ENCODE measurements at regions not wholly inside any gene's neighbourhood (a gene's known extent, or its start where the extent isn't known, plus 50 kb on each side); places are given as distances from the start of the nearest gene placed in this dataset.

DNA sequence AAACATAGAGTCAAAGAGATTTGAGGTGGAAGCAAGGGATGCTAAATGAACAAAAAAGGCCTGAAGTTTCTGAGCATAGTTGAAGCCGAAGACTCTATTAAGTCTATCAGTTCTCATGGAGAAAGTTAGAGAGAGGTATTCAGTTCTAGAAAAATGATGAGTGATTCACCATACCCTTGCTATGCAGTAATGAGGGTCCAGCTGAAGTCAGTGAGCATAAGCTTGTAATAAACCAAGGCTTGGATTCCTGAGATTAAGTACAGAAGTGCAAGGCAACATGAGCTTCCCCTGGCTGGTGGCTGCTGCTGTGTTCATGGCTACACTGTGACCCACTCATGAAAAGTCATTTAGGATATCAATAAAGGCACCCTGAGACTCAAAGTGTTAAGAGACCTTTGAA is 129.7 kb upstream of the MTAP start:
- Mint-ChIP-seq H3K4me3 (no peak overlapping the region), H3K9me3 (no peaks in the 10 kb centered on the region), H3K36me3 (no peaks in the 10 kb centered on the region), H3K27ac (no peak overlapping the region), H3K27me3 (ENCODE audit: low read depth) (no peaks in the 10 kb centered on the region), H3K4me1 (peaks cover 2% of the 10 kb centered on the region)
- TF ChIP-seq, protein P1, sequence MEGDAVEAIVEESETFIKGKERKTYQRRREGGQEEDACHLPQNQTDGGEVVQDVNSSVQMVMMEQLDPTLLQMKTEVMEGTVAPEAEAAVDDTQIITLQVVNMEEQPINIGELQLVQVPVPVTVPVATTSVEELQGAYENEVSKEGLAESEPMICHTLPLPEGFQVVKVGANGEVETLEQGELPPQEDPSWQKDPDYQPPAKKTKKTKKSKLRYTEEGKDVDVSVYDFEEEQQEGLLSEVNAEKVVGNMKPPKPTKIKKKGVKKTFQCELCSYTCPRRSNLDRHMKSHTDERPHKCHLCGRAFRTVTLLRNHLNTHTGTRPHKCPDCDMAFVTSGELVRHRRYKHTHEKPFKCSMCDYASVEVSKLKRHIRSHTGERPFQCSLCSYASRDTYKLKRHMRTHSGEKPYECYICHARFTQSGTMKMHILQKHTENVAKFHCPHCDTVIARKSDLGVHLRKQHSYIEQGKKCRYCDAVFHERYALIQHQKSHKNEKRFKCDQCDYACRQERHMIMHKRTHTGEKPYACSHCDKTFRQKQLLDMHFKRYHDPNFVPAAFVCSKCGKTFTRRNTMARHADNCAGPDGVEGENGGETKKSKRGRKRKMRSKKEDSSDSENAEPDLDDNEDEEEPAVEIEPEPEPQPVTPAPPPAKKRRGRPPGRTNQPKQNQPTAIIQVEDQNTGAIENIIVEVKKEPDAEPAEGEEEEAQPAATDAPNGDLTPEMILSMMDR (IDR thresholded peaks at IDR 0.05; ENCODE audit: unreplicated experiment) = no peak
- no peak for DNase-seq (ENCODE audit: low spot score in 2 of 2, unreplicated experiment in 2 of 2)

DNA sequence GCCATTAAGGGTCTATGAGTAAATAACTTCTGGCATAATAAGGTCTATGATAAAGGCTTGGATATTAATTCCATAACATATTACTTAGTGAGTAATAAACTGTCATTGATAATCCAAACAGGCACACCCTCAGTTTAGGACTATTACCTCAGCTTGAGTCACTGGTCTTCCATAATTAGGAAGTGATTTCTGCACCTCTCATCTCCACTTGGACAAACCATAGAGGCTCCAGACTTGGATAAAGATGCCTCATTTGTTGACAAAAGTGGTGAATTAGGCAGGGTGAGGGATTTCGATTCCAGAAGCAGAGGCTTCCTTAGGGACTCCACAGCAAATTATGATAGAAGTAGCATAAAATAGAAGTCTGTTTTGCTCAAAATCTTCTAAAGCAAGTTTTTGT is 127.5 kb upstream of the MTAP start:
- TF ChIP-seq, protein P1 (IDR thresholded peaks at IDR 0.05; ENCODE audit: unreplicated experiment) = no peak

DNA sequence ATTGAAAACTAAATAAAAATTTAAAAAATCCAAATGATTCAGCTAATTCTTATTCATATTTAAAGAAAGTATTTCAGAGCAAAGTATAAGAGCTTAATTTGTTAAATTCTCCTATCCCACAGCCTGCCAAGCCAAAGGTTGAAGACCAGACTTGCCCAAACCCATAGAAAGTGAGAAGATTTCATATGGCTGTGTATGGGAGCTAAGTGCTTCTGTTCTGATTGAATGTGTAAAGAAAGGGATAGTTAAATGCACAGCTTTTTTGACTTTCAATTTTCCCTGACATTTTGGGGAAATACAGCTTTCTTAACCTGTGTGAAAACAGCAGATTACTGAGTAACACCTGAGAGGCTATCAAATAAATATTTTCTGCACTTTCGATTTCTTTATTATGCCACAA is 125.0 kb upstream of the MTAP start:
- Mint-ChIP-seq H3K27ac (no peak overlapping the region), H3K27me3 (ENCODE audit: low read depth) (no peaks in the 10 kb centered on the region), H3K9me3 (no peaks in the 10 kb centered on the region), H3K4me1 (peaks cover 9% of the 10 kb centered on the region), H3K4me3 (no peak overlapping the region), H3K36me3 (no peaks in the 10 kb centered on the region)
- no peak for DNase-seq (ENCODE audit: low spot score in 2 of 2, unreplicated experiment in 2 of 2)
- TF ChIP-seq, protein P1 (IDR thresholded peaks at IDR 0.05; ENCODE audit: unreplicated experiment) = no peak

More for the DNA sequence above, 127.5 kb upstream of the MTAP start:
- no peak overlapping the region for H3K27ac Mint-ChIP-seq
- H3K27me3 Mint-ChIP-seq (ENCODE audit: low read depth) = no peaks in the 10 kb centered on the region
- no peak for DNase-seq (ENCODE audit: low spot score in 2 of 2, unreplicated experiment in 2 of 2)
- no peaks in the 10 kb centered on the region for H3K36me3 Mint-ChIP-seq
- H3K4me3 Mint-ChIP-seq = no peak overlapping the region
- peaks cover 5% of the 10 kb centered on the region for H3K4me1 Mint-ChIP-seq
- no peaks in the 10 kb centered on the region for H3K9me3 Mint-ChIP-seq

DNA sequence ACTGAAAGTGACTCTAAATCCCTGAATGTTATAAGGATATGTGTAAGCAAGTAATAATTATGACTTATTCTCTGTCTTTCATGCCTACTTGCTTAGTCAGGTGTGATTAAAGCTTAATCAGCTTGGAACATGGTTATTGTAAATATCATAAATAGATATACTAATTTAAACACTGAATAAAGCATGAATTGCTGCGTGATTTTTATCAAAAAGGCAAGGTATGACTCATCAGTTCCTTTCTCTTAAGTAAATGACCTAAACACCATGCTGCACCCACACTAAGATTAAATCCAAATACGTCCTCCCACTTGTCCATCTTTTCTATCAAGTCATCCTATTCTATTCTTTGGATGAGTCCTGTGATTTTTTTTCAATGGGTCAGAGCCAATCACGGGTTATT is 124.6 kb upstream of the MTAP start:
- no peaks in the 10 kb centered on the region for H3K27me3 Mint-ChIP-seq (ENCODE audit: low read depth)
- H3K9me3 Mint-ChIP-seq = no peaks in the 10 kb centered on the region
- H3K4me3 Mint-ChIP-seq = no peak overlapping the region
- H3K36me3 Mint-ChIP-seq = no peaks in the 10 kb centered on the region
- no peak overlapping the region for H3K27ac Mint-ChIP-seq
- TF ChIP-seq, protein P1 (IDR thresholded peaks at IDR 0.05; ENCODE audit: unreplicated experiment) = no peak
- DNase-seq (ENCODE audit: low spot score in 2 of 2, unreplicated experiment in 2 of 2) = no peak
- peaks cover 9% of the 10 kb centered on the region for H3K4me1 Mint-ChIP-seq

DNA sequence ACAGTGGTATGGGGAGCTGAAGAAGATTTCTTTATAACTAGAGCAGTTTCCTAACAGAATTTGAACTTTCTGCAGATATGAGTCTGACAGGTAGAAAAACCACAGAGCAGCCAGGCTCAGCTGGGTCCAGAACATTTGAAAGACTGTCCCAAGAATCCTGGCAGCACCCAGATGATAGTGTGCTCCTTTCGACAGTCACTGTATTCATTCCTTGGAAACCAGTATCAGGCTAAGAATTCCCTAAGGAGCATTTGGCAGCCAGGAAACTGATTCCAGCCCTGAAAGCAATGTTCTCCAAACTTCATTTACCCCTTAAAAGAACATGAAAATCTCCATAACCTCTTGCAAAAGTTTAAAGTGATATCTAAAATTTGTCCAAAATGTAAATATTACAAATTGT is 123.0 kb upstream of the MTAP start:
- Mint-ChIP-seq H3K4me3 (no peak overlapping the region), H3K27ac (no peak overlapping the region), H3K4me1 (peaks cover 14% of the 10 kb centered on the region), H3K27me3 (ENCODE audit: low read depth) (no peaks in the 10 kb centered on the region), H3K9me3 (no peaks in the 10 kb centered on the region), H3K36me3 (no peaks in the 10 kb centered on the region)
- TF ChIP-seq, protein P1 (IDR thresholded peaks at IDR 0.05; ENCODE audit: unreplicated experiment) = no peak
- DNase-seq (ENCODE audit: low spot score in 2 of 2, unreplicated experiment in 2 of 2) = no peak

DNA sequence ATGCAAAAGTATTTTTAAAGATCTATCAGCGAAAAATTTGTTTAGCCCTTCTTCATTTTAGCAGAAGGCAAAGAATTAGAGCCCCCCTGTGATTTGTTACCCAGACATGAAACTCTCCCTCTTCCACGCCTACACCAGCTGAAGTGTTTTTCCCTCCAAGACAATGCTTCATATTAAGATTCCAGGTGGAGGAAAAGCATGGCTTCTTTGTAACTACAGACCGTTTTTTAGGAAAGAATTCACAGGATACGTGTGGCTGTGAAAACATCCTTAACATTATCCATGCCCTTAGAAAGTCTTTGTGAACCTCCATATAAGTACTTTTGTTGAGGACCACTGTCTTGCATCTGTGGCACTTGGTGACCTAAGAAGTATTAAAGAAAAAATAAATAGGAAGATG is 121.8 kb upstream of the MTAP start:
- TF ChIP-seq, protein P1 (IDR thresholded peaks at IDR 0.05; ENCODE audit: unreplicated experiment) = no peak
- H3K27ac Mint-ChIP-seq = no peak overlapping the region
- no peak overlapping the region for H3K4me3 Mint-ChIP-seq
- H3K9me3 Mint-ChIP-seq = no peaks in the 10 kb centered on the region
- H3K27me3 Mint-ChIP-seq (ENCODE audit: low read depth) = no peaks in the 10 kb centered on the region
- peaks cover 15% of the 10 kb centered on the region for H3K4me1 Mint-ChIP-seq
- no peak for DNase-seq (ENCODE audit: low spot score in 2 of 2, unreplicated experiment in 2 of 2)
- no peaks in the 10 kb centered on the region for H3K36me3 Mint-ChIP-seq

Data from mesothelial cell of epicardium (in vitro differentiated cells).